H9 (cell line): ENCODE measurements at regions not wholly inside any gene's neighbourhood (a gene's known extent, or its start where the extent isn't known, plus 50 kb on each side); places are given as distances from the start of the nearest gene placed in this dataset.

ENCODE experiments used
- DNase-seq: peaks from one replicate; pipeline ENCODE4 v3.0.0-alpha.2; 2017
- H2AFZ ChIP-seq: one replicate; pipeline ENCODE4 v1.6.1; 2013; ENCODE audit warnings: mild to moderate bottlenecking, low read length, control low read depth, moderate library complexity
- H2AK5ac ChIP-seq: 2 replicates; pipeline ENCODE4 v1.6.1; 2013; ENCODE audit warnings: low read length, control low read depth, mixed read lengths; ENCODE audit not compliant: insufficient read length
- H2BK120ac ChIP-seq: one replicate; pipeline ENCODE4 v1.6.1; 2013; ENCODE audit warnings: low read depth, mild to moderate bottlenecking, low read length, control low read depth, inconsistent platforms; ENCODE audit not compliant: poor library complexity, severe bottlenecking
- H2BK12ac ChIP-seq: 2 replicates; pipeline ENCODE4 v1.6.1; 2013; ENCODE audit warnings: low read length, control low read depth, mixed read lengths, low read depth; ENCODE audit not compliant: insufficient read length
- H2BK15ac ChIP-seq: 2 replicates; pipeline ENCODE4 v1.6.1; 2013; ENCODE audit warnings: low read depth, low read length, control low read depth
- H2BK20ac ChIP-seq: one replicate; pipeline ENCODE4 v1.6.1; 2013; ENCODE audit warnings: low read depth, mild to moderate bottlenecking, low read length, control low read depth, inconsistent platforms; ENCODE audit not compliant: poor library complexity, severe bottlenecking
- H2BK5ac ChIP-seq: 2 replicates; pipeline ENCODE4 v1.6.1; 2013; ENCODE audit warnings: low read length, control low read depth, mixed read lengths; ENCODE audit not compliant: insufficient read length
- H3K14ac ChIP-seq: 2 replicates; pipeline ENCODE4 v1.6.1; 2013; ENCODE audit warnings: low read length, control low read depth; ENCODE audit not compliant: insufficient read depth
- H3K18ac ChIP-seq: 2 replicates; pipeline ENCODE4 v1.6.1; 2013; ENCODE audit warnings: low read depth, mild to moderate bottlenecking, mixed read lengths, low read length, control low read depth; ENCODE audit not compliant: insufficient read length
- H3K23ac ChIP-seq: 2 replicates; pipeline ENCODE4 v1.6.1; 2013; ENCODE audit warnings: low read length, control low read depth, mixed read lengths, low read depth; ENCODE audit not compliant: insufficient read length
- H3K23me2 ChIP-seq: 2 replicates; pipeline ENCODE4 v1.6.1; 2013; ENCODE audit warnings: low read depth, mild to moderate bottlenecking, mixed read lengths, low read length, control low read depth; ENCODE audit not compliant: insufficient read length, poor library complexity, severe bottlenecking
- H3K27ac ChIP-seq: 2 replicates; pipeline ENCODE4 v1.5.1; 2013; ENCODE audit warnings: low read length, control low read depth, mixed read lengths, low read depth; ENCODE audit not compliant: insufficient read length
- H3K27me3 ChIP-seq: 2 replicates; pipeline ENCODE4 v1.6.1; 2013; ENCODE audit warnings: low read length, control low read depth, inconsistent platforms; ENCODE audit not compliant: insufficient read depth
- H3K4ac ChIP-seq: 2 replicates; pipeline ENCODE4 v1.6.1; 2013; ENCODE audit warnings: low read depth, mild to moderate bottlenecking, control low read depth, inconsistent platforms, low read length, moderate library complexity
- H3K4me1 ChIP-seq: 2 replicates; pipeline ENCODE4 v1.6.1; 2013; ENCODE audit warnings: low read length, control low read depth, inconsistent platforms; ENCODE audit not compliant: insufficient read depth
- H3K4me2 ChIP-seq: 2 replicates; pipeline ENCODE4 v1.6.1; 2013; ENCODE audit warnings: low read length, control low read depth, mixed read lengths; ENCODE audit not compliant: insufficient read length, insufficient read depth
- H3K56ac ChIP-seq: 2 replicates; pipeline ENCODE4 v1.6.1; 2013; ENCODE audit warnings: low read depth, mild to moderate bottlenecking, mixed read lengths, low read length, control low read depth; ENCODE audit not compliant: insufficient read length
- H3K79me1 ChIP-seq: 2 replicates; pipeline ENCODE4 v1.6.1; 2013; ENCODE audit warnings: low read depth, mild to moderate bottlenecking, moderate library complexity, low read length, control low read depth, inconsistent platforms; ENCODE audit not compliant: insufficient read depth, poor library complexity, severe bottlenecking
- H3K79me2 ChIP-seq: 2 replicates; pipeline ENCODE4 v1.6.1; 2013; ENCODE audit warnings: low read length, control low read depth, inconsistent platforms; ENCODE audit not compliant: insufficient read depth
- H3K9ac ChIP-seq: 2 replicates; pipeline ENCODE4 v1.6.1; 2013; ENCODE audit warnings: low read length, control low read depth, mixed read lengths; ENCODE audit not compliant: insufficient read length; ENCODE audit errors: extremely low read depth
- H3K9me3 ChIP-seq: one replicate; pipeline ENCODE4 v1.6.1; 2013; ENCODE audit warnings: low read depth, low read length, inconsistent platforms; ENCODE audit not compliant: control insufficient read depth
- H3T11ph ChIP-seq: one replicate; pipeline ENCODE4 v1.6.1; 2013; ENCODE audit warnings: mild to moderate bottlenecking, low read length, control low read depth, inconsistent platforms
- H4K20me1 ChIP-seq: one replicate; pipeline ENCODE4 v1.6.1; 2013; ENCODE audit not compliant: control insufficient read depth, insufficient read length, insufficient read depth
- H4K5ac ChIP-seq: 2 replicates; pipeline ENCODE4 v1.6.1; 2013; ENCODE audit warnings: low read depth, mild to moderate bottlenecking, mixed read lengths, low read length, control low read depth; ENCODE audit not compliant: insufficient read length
- H4K8ac ChIP-seq: replicated peaks from 2 replicates; pipeline ENCODE4 v1.6.1; 2013; ENCODE audit warnings: low read length, control low read depth, mixed read lengths, low read depth; ENCODE audit not compliant: insufficient read length
- H4K91ac ChIP-seq: 2 replicates; pipeline ENCODE4 v1.6.1; 2013; ENCODE audit warnings: low read depth, mild to moderate bottlenecking, moderate library complexity, mixed read lengths, low read length, control low read depth; ENCODE audit not compliant: insufficient read length
- H3K27ac Mint-ChIP-seq, 3 experiments: 2 replicates in 2 of 3; 3 replicates in 1 of 3; pipeline ENCODE4 v1.8.0; 2020 to 2021; ENCODE audit warnings: mixed read lengths in 3 of 3, mild to moderate bottlenecking in 1 of 3, moderate library complexity in 1 of 3
- H3K27me3 Mint-ChIP-seq: 2 replicates; pipeline ENCODE4 v1.8.0; 2021; ENCODE audit warnings: low read depth, mild to moderate bottlenecking, moderate library complexity, mixed read lengths
- H3K36me3 Mint-ChIP-seq, 3 experiments: 2 replicates in 2 of 3; 3 replicates in 1 of 3; pipeline ENCODE4 v1.8.0; 2020 to 2021; ENCODE audit warnings: low read depth in 3 of 3, mixed read lengths in 3 of 3; ENCODE audit not compliant: insufficient read depth in 1 of 3
- H3K4me1 Mint-ChIP-seq, 2 experiments: 2 replicates each; pipeline ENCODE4 v1.8.0; 2020; ENCODE audit warnings: mixed read lengths in 2 of 2
- H3K4me3 Mint-ChIP-seq, 2 experiments: 2 replicates in 1 of 2; 3 replicates in 1 of 2; pipeline ENCODE4 v1.8.0; 2020 to 2021; ENCODE audit warnings: mild to moderate bottlenecking in 2 of 2, mixed read lengths in 2 of 2, moderate library complexity in 1 of 2
- H3K9me3 Mint-ChIP-seq, 2 experiments: 2 replicates in 1 of 2; 3 replicates in 1 of 2; pipeline ENCODE4 v1.8.0; 2020; ENCODE audit warnings: mild to moderate bottlenecking in 2 of 2, mixed read lengths in 2 of 2, moderate library complexity in 1 of 2
- WGBS: extraction: QIAGEN DNeasy Blood & Tissue Kit; methylation state at CpG from one replicate; pipeline ENCODE4 v1.1.7; 2013; ENCODE audit warnings: missing lambda C conversion rate, low lambda C conversion rate, mixed read lengths; ENCODE audit not compliant: insufficient read length; ENCODE audit errors: extremely low coverage; 5-methylcytosine and 5-hydroxymethylcytosine counted together
- TF ChIP-seq, protein P1 (sequence below): fragments of 200-600 bp; sonication (generic); conservative IDR thresholded peaks from 3 replicates; pipeline ENCODE4 v1.8.0; 2021; ENCODE audit warnings: antibody characterized with exemption, mild to moderate bottlenecking

DNA sequence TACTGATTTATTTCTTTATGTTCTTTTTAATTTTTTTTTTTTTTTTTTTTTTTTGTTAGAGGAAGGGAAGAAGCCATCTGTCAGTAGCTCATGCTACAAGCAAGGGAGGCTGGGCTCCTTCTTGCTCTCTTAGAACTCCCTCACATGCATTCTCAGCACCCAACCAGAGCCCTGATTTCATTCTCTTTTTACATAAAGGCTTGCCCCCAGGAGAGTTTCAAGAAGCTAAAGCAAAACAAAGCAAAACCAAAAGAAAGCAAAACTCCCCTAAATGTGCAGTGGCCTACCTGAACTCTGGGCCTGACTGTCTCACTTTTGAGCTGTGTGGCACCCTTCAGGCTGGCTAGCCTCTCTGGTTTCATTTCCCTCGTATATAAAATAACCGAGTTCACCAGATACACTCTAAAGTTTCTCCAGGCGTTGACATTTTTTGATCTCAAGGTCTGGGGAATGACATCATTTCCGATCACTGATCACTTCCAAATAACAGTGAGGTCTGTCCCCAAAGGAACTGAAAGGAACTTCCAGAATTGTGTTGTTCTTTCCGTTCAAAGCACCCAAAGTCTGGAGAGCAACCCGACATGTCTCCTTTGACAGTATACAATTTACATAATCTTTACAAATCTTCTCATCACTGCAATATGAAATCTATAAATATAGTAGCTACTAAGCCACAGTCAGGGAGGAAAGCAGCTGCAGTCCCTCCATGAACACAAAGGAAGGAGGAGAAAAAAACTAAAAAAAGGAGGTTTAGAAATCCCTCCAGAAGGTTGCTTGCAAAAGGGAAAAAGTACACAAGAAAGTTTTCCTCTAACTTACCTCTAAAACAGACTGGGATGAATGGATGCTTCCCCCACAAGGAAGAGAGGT, 145.6 kb upstream of the NCK2 start:
- no peaks in the 10 kb centered on the region for H3K79me1 ChIP-seq
- Mint-ChIP-seq H3K4me3 (no peak overlapping the region), H3K27me3 (no peaks in the 10 kb centered on the region), H3K4me1 (peaks cover 36 to 44% of the 10 kb centered on the region in 2 experiments), H3K36me3 (no peaks in the 10 kb centered on the region), H3K27ac (no peak overlapping the region), H3K9me3 (no peaks in the 10 kb centered on the region)
- H3K9me3 ChIP-seq, result no peaks in the 10 kb centered on the region
- H2AFZ ChIP-seq, result no peak overlapping the region
- no peak overlapping the region for H3K18ac ChIP-seq
- H2BK12ac ChIP-seq, result no peak overlapping the region
- H2BK120ac ChIP-seq, result no peak overlapping the region
- H3K27me3 ChIP-seq, result no peaks in the 10 kb centered on the region
- H2AK5ac ChIP-seq, result no peak overlapping the region
- H3K4me2 ChIP-seq, result no peak overlapping the region
- no peaks in the 10 kb centered on the region for H4K20me1 ChIP-seq
- no CpG with 5 or more reads among the region's 6 CpGs for WGBS
- no peaks in the 10 kb centered on the region for H3K4me1 ChIP-seq
- H3K14ac ChIP-seq, result no peak overlapping the region
- no peak overlapping the region for H3K23ac ChIP-seq
- no peak overlapping the region for H3T11ph ChIP-seq
- no peak overlapping the region for H3K9ac ChIP-seq
- TF ChIP-seq, protein P1, sequence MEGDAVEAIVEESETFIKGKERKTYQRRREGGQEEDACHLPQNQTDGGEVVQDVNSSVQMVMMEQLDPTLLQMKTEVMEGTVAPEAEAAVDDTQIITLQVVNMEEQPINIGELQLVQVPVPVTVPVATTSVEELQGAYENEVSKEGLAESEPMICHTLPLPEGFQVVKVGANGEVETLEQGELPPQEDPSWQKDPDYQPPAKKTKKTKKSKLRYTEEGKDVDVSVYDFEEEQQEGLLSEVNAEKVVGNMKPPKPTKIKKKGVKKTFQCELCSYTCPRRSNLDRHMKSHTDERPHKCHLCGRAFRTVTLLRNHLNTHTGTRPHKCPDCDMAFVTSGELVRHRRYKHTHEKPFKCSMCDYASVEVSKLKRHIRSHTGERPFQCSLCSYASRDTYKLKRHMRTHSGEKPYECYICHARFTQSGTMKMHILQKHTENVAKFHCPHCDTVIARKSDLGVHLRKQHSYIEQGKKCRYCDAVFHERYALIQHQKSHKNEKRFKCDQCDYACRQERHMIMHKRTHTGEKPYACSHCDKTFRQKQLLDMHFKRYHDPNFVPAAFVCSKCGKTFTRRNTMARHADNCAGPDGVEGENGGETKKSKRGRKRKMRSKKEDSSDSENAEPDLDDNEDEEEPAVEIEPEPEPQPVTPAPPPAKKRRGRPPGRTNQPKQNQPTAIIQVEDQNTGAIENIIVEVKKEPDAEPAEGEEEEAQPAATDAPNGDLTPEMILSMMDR, result no peak
- no peak overlapping the region for H2BK20ac ChIP-seq
- H4K91ac ChIP-seq, result no peak overlapping the region
- no peak overlapping the region for H3K27ac ChIP-seq
- no peaks in the 10 kb centered on the region for H3K79me2 ChIP-seq
- H3K56ac ChIP-seq, result no peak overlapping the region
- no peak overlapping the region for H4K5ac ChIP-seq
- no peaks in the 10 kb centered on the region for H3K23me2 ChIP-seq
- H2BK15ac ChIP-seq, result no peak overlapping the region
- no peak overlapping the region for H3K4ac ChIP-seq
- no peak for DNase-seq
- H2BK5ac ChIP-seq, result no peak overlapping the region
- no peak overlapping the region for H4K8ac ChIP-seq
